Right lobe of liver (tissue), 4 donors: ENCODE measurements at regions not wholly inside any gene's neighbourhood (a gene's known extent, or its start where the extent isn't known, plus 50 kb on each side); places are given as distances from the start of the nearest gene placed in this dataset.

ENCODE experiments used
- CTCF ChIP-seq, 4 donors: fragments of 200-600 bp in 3 of 4; fragments of 450-650 bp in 1 of 4; IDR thresholded peaks; one replicate each; pipeline versions ENCODE4 v1.5.1 to v1.8.0; 2016 to 2022; ENCODE audit warnings: antibody characterized with exemption in 4 of 4, mild to moderate bottlenecking in 2 of 4
- POLR2A ChIP-seq: fragments of 450-650 bp; IDR thresholded peaks from one replicate; pipeline ENCODE4 v1.6.1; 2017; ENCODE audit warnings: antibody characterized with exemption, mild to moderate bottlenecking
- donor health status: DM: no; HTN: no; CAD: no.
- donor health status: DM: no; HTN: no; CAD: no.
- donor health status: DM: no; HTN: yes; CAD: no.

- no peak for TF ChIP-seq POLR2A
- TF ChIP-seq CTCF (IDR thresholded peaks at IDR 0.05), result no peak
These were observed 589.2 kb downstream of the BRD1 start for GRCh38 chr22:49238181-49239141.
